Karpas-422 (cell line): ENCODE measurements at regions not wholly inside any gene's neighbourhood (a gene's known extent, or its start where the extent isn't known, plus 50 kb on each side); places are given as distances from the start of the nearest gene placed in this dataset.
"Not testable (repeated sequence)": the region's sequence is repeated elsewhere in the genome, so short reads cannot be mapped to it uniquely, and the experiment has no call there.

Experiments used
- DNase-seq: peaks from one replicate; pipeline ENCODE4 v3.0.0-alpha.2; 2015
- H2AFZ ChIP-seq: fragments of 200-600 bp; sonication (generic); 2 replicates; pipeline ENCODE4 v1.6.1; 2014; ENCODE audit warnings: antibody characterized with exemption, low read length, mixed read lengths
- H3K27ac ChIP-seq: fragments of 200-600 bp; sonication (generic); 2 replicates; pipeline ENCODE4 v1.5.1; 2014; ENCODE audit warnings: mild to moderate bottlenecking, low read length, moderate library complexity
- H3K27me3 ChIP-seq: fragments of 200-600 bp; sonication (generic); 2 replicates; pipeline ENCODE4 v1.6.1; 2014; ENCODE audit warnings: low read length, mixed read lengths
- H3K36me3 ChIP-seq: fragments of 200-600 bp; sonication (generic); 2 replicates; pipeline ENCODE4 v1.6.1; 2014; ENCODE audit warnings: low read length, mixed read lengths; ENCODE audit not compliant: insufficient read depth
- H3K4me1 ChIP-seq: fragments of 200-600 bp; sonication (generic); 2 replicates; pipeline ENCODE4 v1.6.1; 2014; ENCODE audit warnings: mild to moderate bottlenecking, low read length, mixed read lengths
- H3K4me2 ChIP-seq: fragments of 200-600 bp; sonication (generic); 2 replicates; pipeline ENCODE4 v1.6.1; 2014; ENCODE audit warnings: low read length, low read depth, mild to moderate bottlenecking; ENCODE audit not compliant: poor library complexity, severe bottlenecking
- H3K4me3 ChIP-seq: fragments of 200-600 bp; sonication (generic); 2 replicates; pipeline ENCODE4 v1.5.1; 2014; ENCODE audit warnings: mild to moderate bottlenecking, antibody characterized with exemption, low read length, mixed read lengths
- H3K79me2 ChIP-seq: fragments of 200-600 bp; sonication (generic); 2 replicates; pipeline ENCODE4 v1.6.1; 2014; ENCODE audit warnings: mild to moderate bottlenecking, low read length, mixed read lengths
- H3K9ac ChIP-seq: fragments of 200-600 bp; sonication (generic); 2 replicates; pipeline ENCODE4 v1.6.0; 2014; ENCODE audit warnings: low read length
- H3K9me2 ChIP-seq: fragments of 200-600 bp; sonication (generic), shearing (Covaris generic); replicated peaks from 2 replicates; pipeline ENCODE4 v1.6.0; 2014; ENCODE audit warnings: mild to moderate bottlenecking, low read length, moderate library complexity; ENCODE audit not compliant: insufficient read depth
- H3K9me3 ChIP-seq: fragments of 300-700, 200-600 bp; sonication (generic); 2 replicates; pipeline ENCODE4 v1.6.1; 2014; ENCODE audit warnings: low read length, mixed read lengths
- H4K20me1 ChIP-seq: fragments of 200-600 bp; sonication (generic); 2 replicates; pipeline ENCODE4 v1.6.1; 2014; ENCODE audit warnings: mild to moderate bottlenecking, antibody characterized with exemption, low read length, low read depth; ENCODE audit not compliant: insufficient read depth

DNA sequence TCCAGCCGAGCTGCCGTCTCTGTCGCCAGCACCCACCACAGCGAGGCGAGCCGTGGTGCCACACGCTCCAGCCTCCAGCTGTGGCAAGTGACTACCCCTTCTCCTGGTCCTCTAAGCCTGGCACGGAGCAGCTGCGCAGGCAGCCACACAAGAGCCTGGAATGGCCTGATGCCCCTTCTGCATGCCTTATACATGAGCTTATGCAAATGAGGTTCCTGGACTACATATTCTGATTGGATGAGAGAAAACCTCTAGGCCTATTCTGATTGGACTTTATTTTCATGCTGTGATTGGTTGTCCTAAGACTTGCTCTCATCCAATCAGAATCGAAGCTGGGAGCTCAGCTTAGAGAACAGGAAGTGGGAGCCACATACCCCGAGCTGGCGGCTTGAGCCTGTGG, 276.5 kb downstream of the TUBA3C start:
- not testable (repeated sequence) for H3K36me3 ChIP-seq, H3K27me3 ChIP-seq, H3K9ac ChIP-seq, H3K9me3 ChIP-seq, H3K9me2 ChIP-seq, H3K27ac ChIP-seq, H3K4me3 ChIP-seq, H3K4me2 ChIP-seq, H2AFZ ChIP-seq, H3K79me2 ChIP-seq, H3K4me1 ChIP-seq, DNase-seq, H4K20me1 ChIP-seq

GRCh38 chr13:18895411-18895810, 286.2 kb downstream of the TUBA3C start:
- not testable (repeated sequence) for H3K9me3 ChIP-seq

DNA sequence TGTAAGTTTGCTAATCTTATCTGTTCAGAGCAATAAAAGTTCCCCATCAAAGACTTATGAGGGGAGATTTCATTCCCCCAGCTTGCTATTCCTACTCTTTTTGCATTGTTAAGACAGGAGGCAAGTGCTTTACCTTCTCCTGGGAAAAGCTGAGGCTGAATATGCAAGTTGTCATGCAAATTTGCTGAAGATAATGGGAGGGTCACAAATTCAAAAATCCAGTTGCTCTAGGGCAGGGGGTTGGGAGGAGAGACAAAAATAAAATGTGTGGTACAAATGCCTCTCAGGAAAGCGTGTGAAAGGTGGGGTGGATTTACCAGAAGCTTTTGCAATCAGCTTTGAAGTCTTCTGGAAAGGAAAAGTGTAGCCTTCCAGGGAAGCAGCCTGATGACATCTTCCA, 290.4 kb downstream of the TUBA3C start:
- not testable (repeated sequence) for H3K9me3 ChIP-seq, H3K36me3 ChIP-seq, DNase-seq, H2AFZ ChIP-seq, H3K27ac ChIP-seq, H3K4me2 ChIP-seq, H3K9me2 ChIP-seq, H3K79me2 ChIP-seq, H3K27me3 ChIP-seq, H3K4me1 ChIP-seq, H3K9ac ChIP-seq, H3K4me3 ChIP-seq, H4K20me1 ChIP-seq

More at GRCh38 chr13:18895411-18895810, 286.2 kb downstream of the TUBA3C start:
- not testable (repeated sequence) for H2AFZ ChIP-seq, H3K9me2 ChIP-seq, DNase-seq, H3K9ac ChIP-seq, H3K36me3 ChIP-seq, H3K4me1 ChIP-seq, H4K20me1 ChIP-seq, H3K79me2 ChIP-seq, H3K27me3 ChIP-seq, H3K4me3 ChIP-seq, H3K27ac ChIP-seq, H3K4me2 ChIP-seq

DNA sequence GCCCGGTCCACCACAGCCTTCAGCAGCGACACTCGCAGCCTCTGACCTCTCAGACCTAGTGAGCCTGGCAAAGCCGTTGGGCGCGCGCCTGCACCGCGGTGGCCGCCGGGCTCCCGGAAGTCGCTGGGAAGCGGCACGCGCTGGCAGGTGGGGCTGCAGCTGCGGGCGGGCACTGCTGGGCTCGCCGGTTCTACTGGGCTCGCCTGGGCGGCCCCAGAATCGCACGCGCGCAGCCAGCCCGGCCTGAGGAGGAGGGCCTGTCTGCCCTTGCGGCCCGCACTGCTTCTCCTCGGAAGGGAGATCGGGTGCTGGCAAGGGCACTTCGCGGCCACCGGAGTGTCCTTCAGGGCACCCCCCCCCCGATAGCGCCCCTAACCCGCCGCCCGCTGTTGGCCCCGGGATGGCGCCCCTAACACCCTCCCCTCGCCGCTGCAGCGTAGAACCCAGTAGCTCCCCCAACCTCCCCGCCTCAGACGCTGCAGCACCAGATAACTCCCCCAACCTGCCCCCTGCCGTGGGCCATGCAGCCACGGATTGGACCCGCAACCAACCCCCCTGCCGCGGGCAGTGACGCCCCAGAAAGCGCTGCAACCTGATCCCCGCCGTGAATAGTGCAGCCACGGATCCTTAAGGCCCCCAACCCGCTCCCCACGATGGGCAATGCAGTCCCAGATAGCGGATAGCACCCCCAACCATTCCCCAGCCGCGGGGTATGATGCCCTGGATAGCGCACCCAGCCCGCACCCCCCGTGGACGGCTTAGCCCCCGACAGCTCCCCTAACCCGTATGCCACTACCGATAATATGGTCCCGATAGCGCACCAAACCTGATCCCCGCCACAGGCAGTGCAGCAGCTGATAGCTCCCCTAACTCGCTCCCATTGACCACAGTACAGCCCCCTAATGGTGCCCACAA, 306.5 kb downstream of the TUBA3C start:
- H3K9me3 ChIP-seq, H3K36me3 ChIP-seq, H3K4me2 ChIP-seq, H3K79me2 ChIP-seq, H3K27me3 ChIP-seq, DNase-seq, H3K4me3 ChIP-seq, H3K9me2 ChIP-seq, H4K20me1 ChIP-seq, H2AFZ ChIP-seq, H3K27ac ChIP-seq, H3K9ac ChIP-seq, H3K4me1 ChIP-seq: not testable (repeated sequence)

DNA sequence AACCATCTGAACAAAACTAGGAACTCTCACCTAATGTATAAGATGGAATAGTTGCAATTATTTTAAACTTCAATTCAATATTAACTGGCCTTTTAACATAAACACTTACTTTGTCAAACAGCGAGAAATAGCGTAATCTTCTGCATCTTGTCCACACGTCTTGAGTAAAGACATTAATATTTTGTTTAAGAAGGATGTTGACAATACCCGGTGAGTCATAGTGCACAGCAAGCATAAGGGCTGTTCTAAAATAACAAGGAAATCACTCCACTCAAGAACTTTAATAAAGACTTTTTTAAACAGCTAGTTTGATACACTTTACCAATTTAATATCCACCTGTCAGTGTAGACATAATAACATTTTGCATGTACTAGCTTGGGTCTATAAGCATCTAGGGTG, 311.1 kb downstream of the TUBA3C start:
- H2AFZ ChIP-seq, H3K4me3 ChIP-seq, H3K4me1 ChIP-seq, H3K4me2 ChIP-seq, H4K20me1 ChIP-seq, H3K27ac ChIP-seq, H3K9ac ChIP-seq, H3K79me2 ChIP-seq, H3K9me2 ChIP-seq, H3K27me3 ChIP-seq, H3K9me3 ChIP-seq, DNase-seq, H3K36me3 ChIP-seq: not testable (repeated sequence)

GRCh38 chr13:18869365-18869764, 312.3 kb downstream of the TUBA3C start:
- not testable (repeated sequence) for H3K36me3 ChIP-seq, H2AFZ ChIP-seq, DNase-seq, H3K9ac ChIP-seq, H3K4me1 ChIP-seq, H3K27me3 ChIP-seq, H3K9me2 ChIP-seq, H3K4me2 ChIP-seq, H3K9me3 ChIP-seq, H3K27ac ChIP-seq, H4K20me1 ChIP-seq, H3K4me3 ChIP-seq, H3K79me2 ChIP-seq

DNA sequence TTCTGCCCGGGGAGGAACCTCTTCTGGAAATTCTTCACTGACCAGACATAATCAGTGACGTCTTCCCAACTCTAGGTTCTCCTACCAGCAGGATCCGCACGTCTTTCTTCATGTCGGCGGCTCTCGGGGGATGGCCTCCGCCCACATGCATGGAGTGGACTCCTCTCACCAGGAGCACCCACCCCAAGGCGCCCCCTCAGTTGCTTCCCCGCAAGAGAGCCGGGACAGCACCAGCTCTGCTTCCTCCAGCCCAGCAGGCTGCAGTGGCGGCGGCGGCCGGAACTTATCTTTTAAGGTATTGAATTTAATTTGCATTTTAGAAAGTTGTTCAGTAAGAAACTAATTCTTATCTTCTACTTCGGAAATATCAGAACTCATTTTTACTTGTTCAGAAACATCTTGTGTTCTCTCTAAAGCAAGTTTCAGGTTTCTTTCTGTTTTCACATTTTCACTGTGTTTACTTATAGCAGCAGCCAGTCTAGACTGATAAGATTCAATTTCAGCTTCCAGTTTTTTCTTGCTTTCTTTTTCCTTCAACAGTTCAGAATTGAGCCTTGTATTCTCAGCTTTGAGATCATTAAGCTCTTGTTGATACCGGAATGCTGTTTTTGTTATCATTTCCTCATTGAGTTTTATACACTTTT, 343.5 kb downstream of the TUBA3C start:
- H3K4me3 ChIP-seq, H3K9me3 ChIP-seq, H3K4me2 ChIP-seq, H3K79me2 ChIP-seq, DNase-seq, H3K9ac ChIP-seq, H3K27me3 ChIP-seq, H3K27ac ChIP-seq, H2AFZ ChIP-seq, H3K4me1 ChIP-seq, H3K9me2 ChIP-seq, H3K36me3 ChIP-seq, H4K20me1 ChIP-seq: not testable (repeated sequence)

- not testable (repeated sequence) for H3K27ac ChIP-seq, H3K27me3 ChIP-seq, DNase-seq, H3K9ac ChIP-seq, H3K36me3 ChIP-seq, H3K79me2 ChIP-seq, H3K4me2 ChIP-seq, H3K4me1 ChIP-seq, H3K4me3 ChIP-seq, H4K20me1 ChIP-seq, H2AFZ ChIP-seq, H3K9me3 ChIP-seq, H3K9me2 ChIP-seq
These were observed 344.4 kb downstream of the TUBA3C start for GRCh38 chr13:18837179-18837745.
